WTC11 (cell line): ENCODE measurements at regions not wholly inside any gene's neighbourhood (a gene's known extent, or its start where the extent isn't known, plus 50 kb on each side); places are given as distances from the start of the nearest gene placed in this dataset.

Source experiments
- ATAC-seq: fragments of 200-7000 bp; cut with Tn5 transposase; 2 replicates; pipeline ENCODE4 v1.10.0; 2021; ENCODE audit warnings: mild to moderate bottlenecking, moderate library complexity
- CTCF ChIA-PET: fragments of 300-600 bp; sonication (Branson Sonifier 250); formaldehyde crosslinking; loops from one replicate; lab custom pipeline; 2021; ENCODE audit warnings: antibody characterized with exemption; lab: Charles Lee
- POLR2A ChIA-PET: fragments of 350-600 bp; sonication (Branson Sonifier 250); formaldehyde crosslinking; loops from one replicate; lab custom pipeline; 2021; ENCODE audit warnings: antibody characterized with exemption; lab: Charles Lee
- DNase-seq: peaks from one replicate; pipeline ENCODE4 v3.0.0; 2021; ENCODE audit warnings: low spot score
- H3K27ac Mint-ChIP-seq: 2 replicates; pipeline ENCODE4 v1.8.0; 2021; ENCODE audit warnings: mixed read lengths
- H3K27me3 Mint-ChIP-seq: 2 replicates; pipeline ENCODE4 v1.8.0; 2021; ENCODE audit warnings: low read depth, mild to moderate bottlenecking, moderate library complexity, mixed read lengths
- H3K36me3 Mint-ChIP-seq: 2 replicates; pipeline ENCODE4 v1.8.0; 2021; ENCODE audit warnings: mixed read lengths
- H3K4me1 Mint-ChIP-seq: 2 replicates; pipeline ENCODE4 v1.8.0; 2022; ENCODE audit warnings: mixed read lengths
- H3K4me3 Mint-ChIP-seq: 2 replicates; pipeline ENCODE4 v1.8.0; 2021; ENCODE audit warnings: mild to moderate bottlenecking, moderate library complexity, mixed read lengths
- H3K9me3 Mint-ChIP-seq: 2 replicates; pipeline ENCODE4 v1.8.0; 2021; ENCODE audit warnings: mixed read lengths
- CTCF ChIP-seq: fragments of 200-600 bp; IDR thresholded peaks from 2 replicates; pipeline ENCODE4 v1.8.0; 2022; ENCODE audit warnings: antibody characterized with exemption
- E2F4 ChIP-seq: sonication (generic); formaldehyde crosslinking; IDR thresholded peaks from 2 replicates; pipeline ENCODE4 v1.8.1; 2022; ENCODE audit warnings: low read depth, mild to moderate bottlenecking, moderate library complexity, missing genetic modification reagents, borderline replicate concordance
- E2F5 ChIP-seq: sonication (generic); formaldehyde crosslinking; IDR thresholded peaks from 2 replicates; pipeline ENCODE4 v1.8.1; 2022; ENCODE audit warnings: mild to moderate bottlenecking, moderate library complexity, missing genetic modification reagents
- ESRRA ChIP-seq: sonication (generic); formaldehyde crosslinking; IDR thresholded peaks from 2 replicates; pipeline ENCODE4 v1.8.1; 2022; ENCODE audit warnings: mild to moderate bottlenecking, missing genetic modification reagents, borderline replicate concordance
- MLX ChIP-seq: sonication (generic); formaldehyde crosslinking; IDR thresholded peaks from 2 replicates; pipeline ENCODE4 v1.8.1; 2023; ENCODE audit warnings: mild to moderate bottlenecking, missing genetic modification reagents, moderate library complexity
- NFATC4 ChIP-seq: fragments of 250-450 bp; sonication (Bioruptor Pico); IDR thresholded peaks from 2 replicates; pipeline ENCODE4 v1.9.0; 2021; ENCODE audit warnings: mild to moderate bottlenecking
- NR1H2 ChIP-seq: sonication (generic); formaldehyde crosslinking; IDR thresholded peaks from 2 replicates; pipeline ENCODE4 v1.9.0; 2021; ENCODE audit warnings: mild to moderate bottlenecking, moderate library complexity, missing genetic modification reagents
- NR2C2 ChIP-seq: sonication (generic); formaldehyde crosslinking; IDR thresholded peaks from 2 replicates; pipeline ENCODE4 v1.8.0; 2022; ENCODE audit warnings: mild to moderate bottlenecking, missing genetic modification reagents
- OVOL2 ChIP-seq: fragments of 250-450 bp; sonication (Bioruptor Pico); IDR thresholded peaks from 2 replicates; pipeline ENCODE4 v1.9.0; 2021; ENCODE audit warnings: mild to moderate bottlenecking, borderline replicate concordance
- PREB ChIP-seq: sonication (generic); formaldehyde crosslinking; IDR thresholded peaks from 2 replicates; pipeline ENCODE4 v1.8.1; 2022; ENCODE audit warnings: mild to moderate bottlenecking, missing genetic modification reagents, moderate library complexity, borderline replicate concordance
- RORB ChIP-seq: fragments of 250-450 bp; sonication (Bioruptor Pico); IDR thresholded peaks from 2 replicates; pipeline ENCODE4 v1.9.0; 2021; ENCODE audit warnings: mild to moderate bottlenecking
- SMAD4 ChIP-seq: sonication (generic); formaldehyde crosslinking; IDR thresholded peaks from 2 replicates; pipeline ENCODE4 v1.8.0; 2022; ENCODE audit warnings: mild to moderate bottlenecking, missing genetic modification reagents
- SOX15 ChIP-seq: fragments of 250-450 bp; sonication (Bioruptor Pico); IDR thresholded peaks from 2 replicates; pipeline ENCODE4 v1.9.0; 2021; ENCODE audit warnings: mild to moderate bottlenecking
- USF1 ChIP-seq: sonication (generic); formaldehyde crosslinking; IDR thresholded peaks from 2 replicates; pipeline ENCODE4 v1.8.0; 2022; ENCODE audit warnings: mild to moderate bottlenecking, missing genetic modification reagents
- ZMAT4 ChIP-seq: fragments of 250-450 bp; sonication (Bioruptor Pico); IDR thresholded peaks from 2 replicates; pipeline ENCODE4 v1.9.0; 2021; ENCODE audit warnings: mild to moderate bottlenecking
- ZNF138 ChIP-seq: sonication (generic); formaldehyde crosslinking; conservative IDR thresholded peaks from 2 replicates; pipeline ENCODE4 v1.8.1; 2022; ENCODE audit warnings: mild to moderate bottlenecking, moderate library complexity, missing genetic modification reagents
- ZNF232 ChIP-seq: sonication (generic); formaldehyde crosslinking; IDR thresholded peaks from 2 replicates; pipeline ENCODE4 v1.8.0; 2022; ENCODE audit warnings: mild to moderate bottlenecking, missing genetic modification reagents
- ZNF317 ChIP-seq: sonication (generic); formaldehyde crosslinking; IDR thresholded peaks from 2 replicates; pipeline ENCODE4 v1.8.1; 2023; ENCODE audit warnings: low read depth, mild to moderate bottlenecking, moderate library complexity, missing genetic modification reagents, borderline replicate concordance
- ZNF396 ChIP-seq: fragments of 250-450 bp; sonication (Bioruptor Pico); IDR thresholded peaks from 2 replicates; pipeline ENCODE4 v1.8.0; 2021; ENCODE audit warnings: mild to moderate bottlenecking, moderate library complexity, borderline replicate concordance

- CTCF ChIA-PET, result interaction anchor here (1.4 kb wide), 1 partner anchor 16 kb away, joined by 5 read pairs; no protein-coding TSS in a partner anchor
Observed at GRCh38 chr10:35838054-35838453, 196.0 kb upstream of the FZD8 start.

GRCh38 chr10:35835545-35835944, 193.4 kb upstream of the FZD8 start:
- POLR2A ChIA-PET, result interaction anchor here (0.7 kb wide), 1 partner anchor 12 kb away, joined by 3 read pairs; no protein-coding TSS in a partner anchor

More at GRCh38 chr10:35838054-35838453, 196.0 kb upstream of the FZD8 start:
- peaks cover 13% of the 10 kb centered on the region for H3K36me3 Mint-ChIP-seq
- H3K4me3 Mint-ChIP-seq, result no peak overlapping the region
- POLR2A ChIA-PET, result no interaction called here
- TF ChIP-seq USF1 (CRISPR knock-in tag) (no peak), RORB (CRISPR knock-in tag) (no peak), SMAD4 (CRISPR knock-in tag) (no peak), ZMAT4 (no peak)
- no peak overlapping the region for H3K27ac Mint-ChIP-seq
- H3K27me3 Mint-ChIP-seq, result no peaks in the 10 kb centered on the region; the same call in 1 of the 2 replicates
- no peak for ATAC-seq
- no peak for DNase-seq
- peaks cover 26% of the 10 kb centered on the region for H3K9me3 Mint-ChIP-seq
- H3K4me1 Mint-ChIP-seq, result peaks cover 10% of the 10 kb centered on the region

GRCh38 chr10:35834877-35835494, 192.9 kb upstream of the FZD8 start:
- no peaks in the 10 kb centered on the region for H3K36me3 Mint-ChIP-seq
- ATAC-seq, result peak; percentile 30

More at GRCh38 chr10:35835545-35835944, 193.4 kb upstream of the FZD8 start:
- Mint-ChIP-seq H3K36me3 (peaks cover 1% of the 10 kb centered on the region), H3K4me1 (peaks cover 22% of the 10 kb centered on the region), H3K9me3 (peaks cover 12% of the 10 kb centered on the region), H3K27ac (no peak overlapping the region), H3K4me3 (no peak overlapping the region), H3K27me3 (no peaks in the 10 kb centered on the region; the same call in 1 of the 2 replicates)
- CTCF ChIA-PET, result no interaction called here
- no peak for ATAC-seq
- TF ChIP-seq ZNF396 (CRISPR knock-in tag), result no peak
- DNase-seq, result no peak

More at GRCh38 chr10:35834877-35835494, 192.9 kb upstream of the FZD8 start:
- peaks cover 22% of the 10 kb centered on the region for H3K4me1 Mint-ChIP-seq
- CTCF ChIA-PET, result no interaction called here
- POLR2A ChIA-PET, result no interaction called here
- peaks cover 7% of the 10 kb centered on the region; the same call in 1 of the 2 replicates for H3K9me3 Mint-ChIP-seq
- H3K27me3 Mint-ChIP-seq, result no peaks in the 10 kb centered on the region; the same call in 1 of the 2 replicates
- no peak for DNase-seq
- no peak overlapping the region for H3K27ac Mint-ChIP-seq
- TF ChIP-seq ESRRA (CRISPR knock-in tag) (no peak), CTCF (no peak), ZNF232 (CRISPR knock-in tag) (no peak), MLX (CRISPR knock-in tag) (no peak), PREB (CRISPR knock-in tag) (no peak), E2F5 (CRISPR knock-in tag) (no peak), NR2C2 (CRISPR knock-in tag) (no peak), ZNF138 (CRISPR knock-in tag) (no peak), NFATC4 (CRISPR knock-in tag) (no peak), SOX15 (CRISPR knock-in tag) (no peak), ZMAT4 (no peak), ZNF317 (CRISPR knock-in tag) (no peak), NR1H2 (no peak), E2F4 (no peak), OVOL2 (CRISPR knock-in tag) (no peak)
- no peak overlapping the region for H3K4me3 Mint-ChIP-seq
